Transverse colon (tissue), 4 donors: ENCODE measurements at regions not wholly inside any gene's neighbourhood (a gene's known extent, or its start where the extent isn't known, plus 50 kb on each side); places are given as distances from the start of the nearest gene placed in this dataset.

ENCODE experiments used
- DNase-seq: peaks from one replicate; pipeline ENCODE4 v3.0.0-alpha.2; 2019
- H3K27ac ChIP-seq, 4 donors: fragments of 200-600 bp; sonication (generic); 2 replicates each; pipeline ENCODE4 v1.5.1; 2016 to 2018; ENCODE audit warnings: inconsistent platforms in 4 of 4
- H3K27me3 ChIP-seq: fragments of 200-600 bp; sonication (generic); 2 replicates; pipeline ENCODE4 v1.5.1; 2017; ENCODE audit warnings: inconsistent platforms
- H3K36me3 ChIP-seq, 4 donors: fragments of 200-600 bp; sonication (generic); 2 replicates each; pipeline ENCODE4 v1.5.1; 2017 to 2019; ENCODE audit warnings: inconsistent platforms in 4 of 4
- H3K4me1 ChIP-seq, 4 donors: fragments of 200-600 bp; sonication (generic); 2 replicates each; pipeline ENCODE4 v1.5.1; 2017 to 2020; ENCODE audit warnings: inconsistent platforms in 4 of 4
- H3K4me3 ChIP-seq, 4 donors: fragments of 200-600 bp; sonication (generic); 1 replicate in 1 of 4; 2 replicates in 3 of 4; pipeline versions ENCODE4 v1.5.1 to v1.6.1; 2017 to 2019; ENCODE audit warnings: inconsistent platforms in 4 of 4
- H3K9me3 ChIP-seq, 2 donors: fragments of 200-600 bp; sonication (generic); 2 replicates each; pipeline ENCODE4 v1.5.1; 2017 to 2019; ENCODE audit warnings: inconsistent platforms in 2 of 2
- EP300 ChIP-seq: sonication (generic); formaldehyde crosslinking; IDR thresholded peaks from one replicate; pipeline ENCODE4 v1.6.1; 2017; ENCODE audit warnings: antibody characterized with exemption, low read depth
- POLR2A ChIP-seq: fragments of 450-650 bp; IDR thresholded peaks from one replicate; pipeline ENCODE4 v1.6.1; 2016; ENCODE audit warnings: antibody characterized with exemption, mild to moderate bottlenecking, moderate library complexity
- POLR2AphosphoS5 ChIP-seq, 3 donors: sonication (generic); formaldehyde crosslinking; IDR thresholded peaks; one replicate each; pipeline ENCODE4 v1.6.1; 2016; ENCODE audit warnings: antibody characterized with exemption in 3 of 3
- WGBS, 2 donors: methylation state at CpG; one replicate each; pipeline ENCODE4 v1.1.5; 2018; ENCODE audit warnings: low coverage in 1 of 2; 5-methylcytosine and 5-hydroxymethylcytosine counted together
- in situ Hi-C, 4 donors: fragments of 200-750 bp; cut with MboI; loops; one replicate each; pipeline versions ENCODE4 v1.15.0 to v1.15.1; 2017; ENCODE audit warnings: low sequenced_read_pairs in 3 of 4, low pct_ligation_motif_present in 1 of 4, low pct_unique_long_range_greater_than_20kb in 1 of 4
- intact Hi-C: fragments of 100-400 bp; cut with DNase I; formaldehyde crosslinking; loops from one replicate; pipeline ENCODE4 v1.15.1; 2023; ENCODE audit warnings: low total_unique reads
- TF ChIP-seq, protein P1 (sequence below), 5 experiments: fragments of 200-600 bp in 3 of 5; fragments of 450-650 bp in 2 of 5; sonication (generic) in 3 of 5; IDR thresholded peaks; 1 replicate in 2 of 5; 2 replicates in 3 of 5; pipeline ENCODE4 v1.5.1; 2016 to 2017; ENCODE audit warnings: antibody characterized with exemption in 5 of 5, inconsistent platforms in 3 of 5, mild to moderate bottlenecking in 2 of 5, moderate library complexity in 1 of 5

DNA sequence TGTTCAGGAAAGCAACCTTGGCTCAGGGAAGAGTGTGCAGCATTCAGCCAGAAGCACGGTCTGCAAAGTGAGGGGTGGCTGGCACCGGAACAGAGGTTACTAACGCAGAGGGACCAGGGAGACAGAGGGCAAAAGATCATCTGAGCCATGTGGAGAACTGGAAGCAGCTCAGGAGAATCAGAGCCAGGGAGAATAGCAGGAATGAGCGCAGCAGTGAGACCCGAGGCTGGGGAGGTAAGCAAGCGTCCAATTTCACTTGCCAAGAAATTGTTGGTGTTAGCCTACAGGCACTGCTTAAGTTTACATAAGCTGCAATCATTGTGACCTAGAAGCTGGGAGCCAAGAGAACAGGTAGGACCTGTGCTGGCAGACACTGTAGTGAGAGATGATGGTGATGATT is 372.6 kb upstream of the POU3F3 start:
- no peaks in the 10 kb centered on the region for H3K36me3 ChIP-seq
- DNase-seq: no peak
- no peaks in the 10 kb centered on the region for H3K27me3 ChIP-seq
- H3K4me3 ChIP-seq: no peak overlapping the region
- in situ Hi-C loops (no loop called here), intact Hi-C loops (no loop called here)
- TF ChIP-seq, protein P1, sequence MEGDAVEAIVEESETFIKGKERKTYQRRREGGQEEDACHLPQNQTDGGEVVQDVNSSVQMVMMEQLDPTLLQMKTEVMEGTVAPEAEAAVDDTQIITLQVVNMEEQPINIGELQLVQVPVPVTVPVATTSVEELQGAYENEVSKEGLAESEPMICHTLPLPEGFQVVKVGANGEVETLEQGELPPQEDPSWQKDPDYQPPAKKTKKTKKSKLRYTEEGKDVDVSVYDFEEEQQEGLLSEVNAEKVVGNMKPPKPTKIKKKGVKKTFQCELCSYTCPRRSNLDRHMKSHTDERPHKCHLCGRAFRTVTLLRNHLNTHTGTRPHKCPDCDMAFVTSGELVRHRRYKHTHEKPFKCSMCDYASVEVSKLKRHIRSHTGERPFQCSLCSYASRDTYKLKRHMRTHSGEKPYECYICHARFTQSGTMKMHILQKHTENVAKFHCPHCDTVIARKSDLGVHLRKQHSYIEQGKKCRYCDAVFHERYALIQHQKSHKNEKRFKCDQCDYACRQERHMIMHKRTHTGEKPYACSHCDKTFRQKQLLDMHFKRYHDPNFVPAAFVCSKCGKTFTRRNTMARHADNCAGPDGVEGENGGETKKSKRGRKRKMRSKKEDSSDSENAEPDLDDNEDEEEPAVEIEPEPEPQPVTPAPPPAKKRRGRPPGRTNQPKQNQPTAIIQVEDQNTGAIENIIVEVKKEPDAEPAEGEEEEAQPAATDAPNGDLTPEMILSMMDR (IDR thresholded peaks at IDR 0.05): no peak
- TF ChIP-seq POLR2A (no peak), EP300 (no peak), POLR2AphosphoS5 (IDR thresholded peaks at IDR 0.05) (no peak)
- H3K27ac ChIP-seq: no peak overlapping the region
- H3K9me3 ChIP-seq: no peaks in the 10 kb centered on the region
- 74 to 82% methylated on average over 5 to 6 of the region's 6 CpGs for WGBS, 2 donors
- H3K4me1 ChIP-seq: no peaks in the 10 kb centered on the region

- DNase-seq: no peak
Measured at GRCh38 chr2:104487366-104487765, 366.5 kb upstream of the POU3F3 start.

GRCh38 chr2:104493698-104494097 is 360.2 kb upstream of the POU3F3 start:
- no peak for TF ChIP-seq POLR2A
- TF ChIP-seq EP300: no peak
- TF ChIP-seq, protein P1 (IDR thresholded peaks at IDR 0.05): no peak
- no peak for TF ChIP-seq POLR2AphosphoS5 (IDR thresholded peaks at IDR 0.05)
- intact Hi-C loops (no loop called here), in situ Hi-C loops (no loop called here)
- Histone ChIP-seq H3K27me3 (no peaks in the 10 kb centered on the region), H3K9me3 (no peaks in the 10 kb centered on the region), H3K4me1 (no peaks in the 10 kb centered on the region), H3K4me3 (no peak overlapping the region), H3K27ac (no peak overlapping the region), H3K36me3 (no peaks in the 10 kb centered on the region)
- WGBS, 2 donors: 51 to 82% methylated on average over 1 of the region's 1 CpG
- no peak for DNase-seq

More at GRCh38 chr2:104487366-104487765, 366.5 kb upstream of the POU3F3 start:
- Histone ChIP-seq H3K27ac (no peak overlapping the region), H3K9me3 (no peaks in the 10 kb centered on the region), H3K27me3 (no peaks in the 10 kb centered on the region), H3K36me3 (no peaks in the 10 kb centered on the region), H3K4me1 (no peaks in the 10 kb centered on the region), H3K4me3 (no peak overlapping the region)
- TF ChIP-seq EP300 (no peak), POLR2A (no peak), POLR2AphosphoS5 (IDR thresholded peaks at IDR 0.05) (no peak)
- TF ChIP-seq, protein P1 (IDR thresholded peaks at IDR 0.05): no peak
- in situ Hi-C loops (no loop called here), intact Hi-C loops (no loop called here)
- 58 to 79% methylated on average over 3 to 4 of the region's 4 CpGs for WGBS, 2 donors

DNA sequence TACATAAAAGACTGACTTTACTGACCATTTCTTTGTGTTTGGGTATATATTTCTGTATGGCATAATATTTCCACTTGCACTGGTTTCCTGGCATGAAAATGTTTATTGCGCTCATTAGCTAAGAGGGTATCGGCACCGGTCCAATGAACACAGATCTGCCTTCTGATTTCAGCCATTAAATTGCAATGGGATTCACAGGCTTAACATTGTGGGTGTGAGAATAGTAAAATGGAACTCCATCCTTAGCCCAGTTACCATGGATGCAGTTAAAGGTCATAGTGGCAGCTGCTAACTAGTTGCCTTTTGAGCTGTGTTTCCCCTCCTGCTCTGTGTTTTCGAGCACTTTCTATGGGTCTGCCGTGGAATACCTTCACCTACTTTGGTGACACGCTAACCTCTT is 352.6 kb upstream of the POU3F3 start:
- TF ChIP-seq EP300 (no peak), POLR2AphosphoS5 (IDR thresholded peaks at IDR 0.05) (no peak), POLR2A (no peak)
- TF ChIP-seq, protein P1 (IDR thresholded peaks at IDR 0.05): no peak
- intact Hi-C loops: no loop called here
- no peaks in the 10 kb centered on the region for H3K4me1 ChIP-seq
- no peak for DNase-seq
- in situ Hi-C loops: no loop called here
- H3K27me3 ChIP-seq: no peaks in the 10 kb centered on the region
- H3K9me3 ChIP-seq: no peaks in the 10 kb centered on the region
- whole genome bisulfite sequencing, 2 donors: 89 to 97% methylated on average over 4 to 6 of the region's 6 CpGs
- H3K27ac ChIP-seq: no peak overlapping the region
- no peaks in the 10 kb centered on the region for H3K36me3 ChIP-seq
- H3K4me3 ChIP-seq: no peak overlapping the region
